Stimulated activated CD4-positive, alpha-beta T cell treated with anti-CD3 and anti-CD28 coated beads, Interleukin-4, amount 100 ng/mL, for 24 hours (primary cell): ENCODE measurements at regions not wholly inside any gene's neighbourhood (a gene's known extent, or its start where the extent isn't known, plus 50 kb on each side); places are given as distances from the start of the nearest gene placed in this dataset.
A peak's percentile ranks its signal among the peaks of the same experiment; 100 is the strongest.

ENCODE experiments used
- DNase-seq: peaks from one replicate; pipeline ENCODE4 v3.0.0-alpha.2; 2020

DNA sequence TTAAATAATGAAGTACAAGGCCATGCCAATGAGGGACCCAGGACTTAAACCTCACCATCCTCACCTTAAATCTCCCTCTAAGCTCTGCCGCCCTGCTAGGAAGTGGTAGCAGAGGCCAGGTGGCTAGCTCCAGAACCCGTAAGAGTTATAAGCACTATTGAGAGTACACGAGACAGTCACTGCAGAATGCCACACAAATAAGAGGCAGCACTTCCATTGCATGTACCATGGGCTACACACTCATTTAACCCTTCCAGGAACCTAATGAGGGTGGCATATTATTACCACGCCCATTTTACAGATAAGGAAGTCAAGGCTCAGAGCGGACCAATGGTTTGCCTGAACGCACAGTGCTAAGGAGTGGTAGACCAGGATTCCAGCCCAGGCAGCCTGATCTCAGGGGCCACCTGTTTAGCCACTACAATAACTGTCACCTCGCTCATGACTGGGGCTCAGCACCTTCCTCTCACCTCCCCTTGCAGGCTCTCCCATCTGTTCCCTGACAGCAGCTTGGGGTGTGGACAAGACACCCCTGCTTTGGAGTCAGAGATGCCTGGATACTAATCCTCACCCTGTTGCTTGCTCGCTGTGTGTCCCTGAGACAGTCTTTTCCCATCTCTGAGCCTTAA lies 54.8 kb upstream of the ID3 start:
- no peak for DNase-seq

DNA sequence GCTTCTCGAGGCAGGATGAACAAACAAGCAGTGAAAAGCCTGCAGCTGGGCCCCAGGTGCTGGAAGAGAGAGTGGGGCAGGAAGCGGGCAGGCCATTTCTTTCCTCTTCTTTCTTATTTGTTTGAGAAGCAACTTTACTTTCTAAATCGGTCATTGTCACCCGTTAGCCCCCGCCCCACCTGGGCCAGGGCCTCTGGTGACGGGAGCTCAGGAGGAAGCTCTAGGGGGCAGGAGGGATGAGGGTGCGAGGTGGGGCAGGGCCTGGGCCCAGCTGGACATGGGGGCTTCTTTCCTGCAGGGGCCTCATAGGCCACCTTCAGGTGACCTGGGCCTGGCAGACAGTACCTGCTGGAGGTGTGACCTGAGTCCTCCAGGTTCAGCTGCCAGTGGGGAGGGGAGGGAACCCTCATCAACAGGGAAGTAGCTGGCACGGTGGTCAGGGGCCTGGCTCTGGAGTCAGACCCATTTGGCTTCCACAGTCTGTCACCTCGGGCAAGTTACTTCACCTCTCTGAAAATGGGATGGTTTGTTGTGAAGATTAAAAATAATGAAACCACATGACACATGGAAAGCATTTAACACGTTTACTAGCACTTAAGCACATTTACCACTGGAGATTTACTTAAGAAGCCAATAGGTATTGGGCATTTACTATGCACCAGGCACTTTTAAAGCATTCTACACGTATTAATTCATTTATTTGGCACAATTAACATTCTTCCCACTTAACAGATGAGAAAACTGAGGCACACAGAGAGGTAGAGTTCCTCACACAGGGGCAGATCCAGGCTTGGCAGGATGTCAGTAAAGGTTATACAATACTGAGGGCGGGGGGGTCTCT lies 54.1 kb upstream of the ID3 start:
- peak; percentile 36 for DNase-seq

DNA sequence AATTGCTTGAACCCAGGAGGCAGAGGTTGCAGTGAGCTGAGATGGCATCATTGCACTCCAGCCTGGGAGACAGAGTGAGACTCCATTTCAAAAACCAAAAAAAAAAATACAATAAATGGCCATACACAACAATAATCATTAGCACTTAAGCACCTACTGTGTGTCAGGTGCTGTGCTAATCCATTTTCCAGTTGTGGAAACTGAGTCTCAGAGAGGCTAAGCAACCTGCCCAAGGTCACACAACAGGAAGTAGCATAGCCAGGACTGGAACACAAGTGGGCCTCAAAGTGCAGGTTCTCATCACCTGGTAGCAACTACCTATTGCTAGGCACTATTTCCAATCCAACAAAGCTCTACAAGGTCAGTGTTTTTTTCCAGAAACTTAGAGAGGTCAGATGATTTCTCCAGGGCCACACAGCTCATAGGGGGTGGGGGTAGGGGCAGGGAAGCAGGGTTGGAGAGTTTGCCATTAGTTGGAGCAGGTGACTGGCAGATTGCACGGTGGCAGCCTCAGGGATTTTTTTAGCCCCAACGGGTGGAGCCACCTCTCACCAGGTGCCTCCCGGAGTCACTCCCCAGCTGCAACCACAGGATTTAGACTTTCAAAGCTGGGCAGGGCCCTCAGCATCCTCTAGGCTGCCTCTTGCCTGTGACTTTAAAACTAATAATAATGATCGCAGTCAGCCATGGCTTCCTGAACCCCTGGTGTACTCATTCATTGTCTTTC lies 52.5 kb upstream of the ID3 start:
- DNase-seq, result no peak

DNA sequence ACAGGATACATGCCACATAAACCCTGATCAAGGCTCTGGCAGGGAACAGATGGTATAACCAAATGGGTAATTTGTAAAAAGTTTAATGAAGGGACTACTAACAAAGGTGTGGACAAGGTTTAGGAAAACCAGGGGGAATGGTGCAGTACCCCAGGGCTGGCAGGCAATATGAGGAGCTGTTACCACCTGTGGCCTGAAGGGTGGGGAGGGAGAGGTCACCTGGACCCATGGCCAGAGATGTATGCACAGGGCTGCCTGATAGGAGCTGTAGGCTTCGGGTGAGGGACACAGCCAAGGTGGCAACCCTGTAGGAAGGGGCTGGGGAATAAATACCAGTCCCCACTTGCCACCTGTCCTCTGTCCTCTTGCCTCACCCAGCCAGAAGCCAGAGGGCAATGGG lies 51.4 kb upstream of the ID3 start:
- no peak for DNase-seq

DNA sequence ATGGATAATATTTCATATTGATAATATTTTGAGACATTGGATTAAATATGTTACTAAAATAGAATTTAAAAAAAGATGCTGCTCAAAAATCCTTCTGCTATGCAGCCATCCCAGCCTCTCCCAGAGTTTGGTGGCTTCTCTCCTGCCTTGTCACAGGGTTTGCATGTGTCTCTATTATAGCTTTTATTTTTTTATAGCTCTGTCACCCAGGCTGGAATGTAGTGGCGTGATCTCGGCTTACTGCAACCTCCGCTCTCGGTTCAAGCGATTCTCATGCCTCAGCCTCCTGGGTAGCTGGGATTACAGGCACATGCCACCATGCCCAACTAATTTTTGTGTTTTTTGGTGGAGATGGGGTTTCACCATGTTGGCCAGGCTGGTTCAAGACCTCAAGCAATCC lies 50.7 kb upstream of the ID3 start:
- no peak for DNase-seq
